NCI-H526 treated with DMSO at 0.1 percent for 48 hours (cell line): ENCODE measurements at regions not wholly inside any gene's neighbourhood (a gene's known extent, or its start where the extent isn't known, plus 50 kb on each side); places are given as distances from the start of the nearest gene placed in this dataset.
"Not testable (repeated sequence)": the region's sequence is repeated elsewhere in the genome, so short reads cannot be mapped to it uniquely, and the experiment has no call there.

Experiments used
- DNase-seq: peaks from one replicate; lab custom pipeline; 2025; lab: John Stamatoyannopoulos, UW

DNA sequence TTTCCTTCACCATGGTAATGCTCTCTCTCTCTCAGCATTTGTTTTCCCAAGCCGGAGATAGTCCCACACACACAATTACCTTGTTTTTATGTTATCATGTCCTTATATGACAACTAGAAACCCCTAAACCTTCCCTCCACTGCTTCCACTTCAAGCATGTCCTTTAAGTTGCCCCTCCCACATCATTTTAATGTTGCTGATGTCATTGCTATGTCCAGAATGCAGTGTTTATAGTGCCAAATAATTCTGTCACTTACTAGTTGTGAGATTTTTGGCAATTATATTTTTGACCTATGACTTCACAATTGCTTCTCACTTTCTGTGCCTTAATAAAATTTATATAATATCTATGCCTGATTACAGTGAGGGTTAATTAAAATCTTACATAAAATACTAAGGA, 645.9 kb downstream of the XPNPEP1 start:
- DNase-seq = no peak

GRCh38 chr10:109275960-109276359, 647.4 kb downstream of the XPNPEP1 start:
- no peak for DNase-seq

- no peak for DNase-seq
Measured at GRCh38 chr10:109274681-109275080, 648.6 kb downstream of the XPNPEP1 start.

DNA sequence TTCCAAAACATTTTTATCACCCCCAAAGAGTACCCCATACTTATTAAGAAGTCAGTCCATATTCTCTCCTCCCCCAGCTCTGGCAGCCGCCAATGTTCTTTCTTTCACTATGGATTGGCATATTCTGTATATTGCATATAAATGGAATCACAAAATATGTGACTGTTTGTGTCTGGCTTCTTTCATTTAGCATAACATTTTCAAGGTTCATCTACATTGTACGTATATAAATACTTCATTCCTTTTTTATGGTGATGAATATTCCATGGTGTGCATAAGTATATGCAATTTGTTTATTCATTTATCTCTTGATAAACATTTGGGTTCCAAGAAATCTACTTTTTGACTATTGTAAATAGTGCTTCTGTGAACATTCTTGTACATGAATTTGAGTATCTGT, 653.1 kb downstream of the XPNPEP1 start:
- DNase-seq = no peak

GRCh38 chr10:109264004-109264403, 659.3 kb downstream of the XPNPEP1 start:
- DNase-seq = no peak

DNA sequence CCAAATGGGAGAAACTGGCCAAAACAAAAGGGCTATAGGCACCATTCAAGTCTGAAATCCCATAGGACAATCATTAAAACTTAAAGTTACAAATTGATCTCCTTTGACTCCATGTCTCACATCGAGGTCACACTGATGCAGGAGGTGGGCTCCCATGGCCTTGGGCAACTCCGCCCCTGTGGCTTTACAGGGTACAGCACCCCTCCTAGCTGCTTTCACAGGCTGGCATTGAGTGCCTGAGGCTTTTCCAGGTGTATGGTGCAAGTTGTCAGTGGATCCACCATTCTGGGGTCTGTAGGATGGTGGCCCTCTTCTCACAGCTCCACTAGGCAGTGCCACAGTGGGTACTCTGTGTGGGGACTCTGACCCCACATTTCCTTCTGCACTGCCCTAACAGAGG, 662.1 kb downstream of the XPNPEP1 start:
- no peak for DNase-seq

GRCh38 chr10:109259293-109259692, 664.0 kb downstream of the XPNPEP1 start:
- DNase-seq = no peak

DNA sequence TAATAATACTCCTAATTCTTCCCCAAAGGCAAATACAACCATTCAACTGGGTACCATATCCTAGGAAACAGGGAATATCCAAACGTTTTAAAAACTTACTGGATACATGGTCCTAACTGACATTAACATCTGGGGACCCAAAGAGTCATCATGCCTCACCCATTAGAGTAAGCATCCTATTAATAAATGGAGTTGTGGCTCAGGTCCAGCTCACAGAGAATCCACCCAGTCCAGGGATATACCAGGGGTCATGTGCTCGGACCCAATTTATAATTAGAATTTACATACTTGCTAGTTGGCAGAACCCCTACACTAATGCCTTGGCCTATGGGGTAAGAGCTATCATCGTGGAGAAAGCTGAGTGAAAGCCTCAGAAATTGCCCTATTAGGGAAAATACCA, 670.0 kb downstream of the XPNPEP1 start:
- DNase-seq = no peak

DNA sequence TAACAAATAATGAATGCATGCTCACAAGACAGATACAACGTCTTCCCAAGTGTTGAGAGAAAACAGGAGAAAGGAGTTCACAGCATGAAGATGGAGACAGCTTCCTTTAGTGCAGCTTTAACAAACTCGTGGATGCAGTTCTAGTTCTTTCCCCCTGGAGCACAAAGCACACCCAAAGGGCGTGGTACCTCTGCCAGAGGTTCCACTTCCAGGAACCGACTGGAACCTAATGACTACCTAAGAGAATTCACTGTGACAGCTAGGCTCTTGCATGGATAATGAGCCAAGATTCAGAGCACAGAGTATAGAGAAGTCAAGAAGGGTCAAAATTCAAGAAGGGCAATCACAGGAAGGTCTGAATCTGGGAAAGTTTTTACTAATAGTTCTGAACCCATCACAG, 673.2 kb downstream of the XPNPEP1 start:
- DNase-seq = no peak

DNA sequence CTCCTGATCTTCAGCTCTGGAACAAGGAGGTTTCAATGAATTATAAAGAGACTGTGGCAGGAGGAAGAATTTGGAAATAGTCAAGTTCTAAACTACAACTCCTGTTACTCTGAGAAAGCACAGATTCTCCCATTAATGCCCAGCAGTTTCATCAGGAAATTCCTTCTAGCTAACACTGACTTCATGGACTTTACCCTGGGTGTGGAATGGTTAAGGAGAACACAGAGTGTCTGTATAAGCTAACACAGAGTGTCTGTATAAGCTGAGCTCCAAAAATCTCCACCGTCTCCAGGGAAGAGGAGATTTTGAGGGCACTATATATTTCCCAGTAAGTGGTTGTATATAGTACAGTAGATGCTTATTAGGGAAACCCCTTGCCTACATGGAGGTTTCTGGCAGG, 675.5 kb downstream of the XPNPEP1 start:
- DNase-seq = no peak

DNA sequence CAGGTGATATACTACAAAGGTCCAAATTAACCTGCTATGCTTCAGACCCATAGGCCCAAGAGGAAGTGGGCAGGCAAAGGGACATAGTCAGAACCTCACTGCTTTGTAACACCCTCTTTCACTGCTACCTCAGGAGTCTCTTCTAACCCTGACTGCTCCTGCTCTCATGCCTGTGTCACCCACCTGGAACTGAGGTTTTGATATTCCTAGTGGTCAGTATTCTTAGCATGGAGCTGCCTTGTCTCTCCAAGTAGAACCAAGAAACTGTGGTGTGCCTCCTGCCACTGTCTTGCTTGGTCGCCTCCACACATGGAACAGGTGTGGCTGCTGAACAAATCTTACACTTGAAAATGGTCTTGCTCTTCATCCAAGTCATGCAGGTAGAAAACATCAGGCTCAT, 677.5 kb downstream of the XPNPEP1 start:
- DNase-seq = no peak

DNA sequence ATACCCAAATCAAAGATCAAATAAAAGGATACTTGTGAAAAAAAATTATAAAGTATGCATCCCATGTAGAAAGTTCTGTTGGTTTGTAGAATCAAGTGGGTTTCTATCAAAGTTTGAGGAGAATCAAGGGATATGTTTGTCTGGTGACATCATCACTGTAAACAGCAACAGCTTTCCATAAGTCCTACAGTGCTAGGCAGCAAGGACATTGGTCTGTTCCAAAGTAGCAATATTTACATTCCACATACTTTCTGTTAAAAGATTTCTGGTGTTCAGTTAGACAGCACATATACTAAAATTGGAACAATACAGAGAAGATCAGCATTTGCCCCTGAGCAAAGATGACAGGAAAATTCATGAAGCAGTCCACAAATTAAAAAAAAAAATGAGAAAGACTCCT, 683.9 kb downstream of the XPNPEP1 start:
- DNase-seq = no peak

DNA sequence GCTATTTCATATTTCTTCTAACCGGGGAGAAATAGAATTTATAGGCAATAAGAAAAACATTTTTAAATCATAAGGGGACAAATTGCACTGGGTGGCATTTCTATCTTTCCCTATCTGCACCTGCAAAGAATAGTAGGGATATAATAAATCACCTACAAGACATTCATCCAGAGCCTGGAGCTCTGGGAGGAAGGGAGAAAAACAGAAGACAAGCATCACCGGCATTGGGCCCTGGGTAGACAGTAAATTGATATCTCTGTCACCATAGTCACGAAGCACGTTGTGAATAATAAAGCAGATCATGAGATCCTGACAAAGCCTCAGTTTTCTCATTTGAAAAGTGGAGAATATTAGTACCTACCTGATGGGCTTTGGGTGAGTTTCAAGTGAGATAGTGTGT, 685.6 kb downstream of the XPNPEP1 start:
- DNase-seq = no peak

DNA sequence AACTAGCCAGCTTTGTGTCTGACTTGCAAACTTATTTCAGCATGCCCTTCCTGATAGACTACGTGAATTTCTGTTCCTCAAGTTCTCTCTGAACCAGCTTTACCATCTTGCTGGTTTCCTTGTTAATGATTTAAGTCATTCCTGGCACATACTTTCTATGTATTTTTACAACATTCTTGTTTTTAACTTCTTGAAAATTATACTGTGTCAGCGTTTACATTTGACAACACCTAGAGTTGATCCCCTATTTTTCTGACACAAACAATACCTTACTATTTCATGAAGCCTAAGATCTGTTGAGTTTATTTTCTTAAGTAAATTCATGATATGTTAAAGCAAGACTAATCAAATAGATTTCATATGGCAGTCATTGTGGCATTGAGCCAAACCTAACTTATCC, 686.3 kb downstream of the XPNPEP1 start:
- no peak for DNase-seq

DNA sequence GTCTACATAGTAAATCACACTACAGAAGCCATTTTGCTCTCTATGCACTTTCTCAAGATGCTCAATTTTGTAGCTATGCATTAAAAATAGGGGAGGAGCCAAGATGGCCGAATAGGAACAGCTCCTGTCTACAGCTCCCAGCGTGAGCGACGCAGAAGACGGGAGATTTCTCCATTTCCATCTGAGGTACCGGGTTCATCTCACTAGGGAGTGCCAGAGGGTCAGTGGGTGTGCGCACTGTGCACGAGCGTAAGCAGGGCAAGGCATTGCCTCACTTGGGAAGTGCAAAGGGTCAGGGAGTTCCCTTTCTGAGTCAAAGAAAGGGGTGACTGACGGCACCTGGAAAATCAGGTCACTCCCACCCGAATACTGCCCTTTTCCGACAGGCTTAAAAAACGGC, 699.8 kb downstream of the XPNPEP1 start:
- DNase-seq = not testable (repeated sequence)

- DNase-seq = no peak
Measured at GRCh38 chr10:109219935-109220605, 703.2 kb downstream of the XPNPEP1 start.

DNA sequence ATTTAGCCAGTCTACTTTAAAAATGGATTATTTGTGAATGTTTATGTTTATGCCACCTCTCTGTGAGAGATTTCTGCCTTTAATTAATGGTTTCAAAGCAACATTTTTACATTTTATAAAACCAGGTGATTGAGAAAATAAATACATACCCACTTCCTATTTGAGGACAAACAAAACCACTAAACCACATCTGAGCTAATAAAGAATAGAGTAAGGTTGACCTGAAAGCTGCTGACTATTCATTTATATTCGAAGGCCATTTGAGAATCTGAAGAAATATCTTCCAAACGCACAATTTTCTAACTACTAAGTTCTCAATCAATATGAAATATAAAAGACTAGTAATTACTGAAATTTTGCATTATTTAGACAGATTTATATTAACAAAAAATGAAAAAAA, 705.1 kb downstream of the XPNPEP1 start:
- DNase-seq = no peak

DNA sequence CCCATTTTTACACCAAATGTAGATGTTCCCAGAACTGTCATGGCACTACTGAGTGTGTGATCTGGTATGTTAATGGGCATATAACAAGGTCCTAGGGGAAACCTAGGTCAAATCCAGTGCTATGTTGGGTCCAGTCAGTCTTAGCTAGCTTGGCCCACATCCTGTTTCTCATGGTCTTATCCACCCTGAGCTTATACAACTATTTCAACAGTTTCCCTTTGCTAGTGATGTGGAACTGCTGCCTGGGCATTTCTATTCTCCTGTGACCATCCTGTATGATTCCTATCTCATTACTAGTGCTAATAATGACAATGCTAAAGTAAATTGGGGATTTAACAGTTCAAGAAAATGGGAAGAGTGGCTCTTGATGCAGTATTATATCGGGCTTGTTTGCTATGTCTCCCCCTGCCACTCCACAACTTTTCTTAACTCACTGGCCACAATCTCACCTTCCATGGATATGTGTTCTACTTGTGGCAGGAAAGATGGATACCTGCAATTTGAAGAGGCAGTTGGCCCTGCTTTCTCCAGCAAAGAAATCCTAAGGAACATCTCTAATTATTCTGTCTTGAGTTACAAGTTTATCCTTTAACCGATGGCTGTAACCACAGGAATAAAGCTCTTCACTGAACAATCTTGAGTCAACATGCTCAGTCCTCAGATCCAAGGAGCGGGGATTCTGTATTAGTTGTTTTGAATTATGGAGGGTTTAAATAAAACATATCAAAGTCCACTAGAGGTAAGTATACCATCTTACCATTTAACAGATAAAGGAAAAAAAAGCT, 707.8 kb downstream of the XPNPEP1 start:
- no peak for DNase-seq

DNA sequence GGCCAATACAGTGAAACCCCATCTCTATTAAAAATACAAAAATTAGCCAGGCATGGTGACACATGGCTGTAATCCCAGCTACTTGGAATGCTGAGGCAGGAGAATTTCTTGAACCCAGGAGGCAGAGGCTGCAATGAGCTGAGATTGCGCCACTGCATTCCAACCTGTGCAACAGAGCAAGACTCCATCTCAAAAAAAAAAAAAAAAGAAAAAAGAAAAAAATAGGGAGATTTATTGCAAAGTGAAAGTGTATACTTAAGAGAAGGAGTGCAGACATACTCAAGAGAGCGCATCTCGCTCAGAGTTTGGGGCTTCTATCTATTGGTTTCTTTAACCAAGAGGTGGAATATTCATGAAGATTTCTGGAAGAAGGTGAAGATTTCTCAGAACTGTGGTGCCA, 708.4 kb downstream of the XPNPEP1 start:
- DNase-seq = not testable (repeated sequence)

DNA sequence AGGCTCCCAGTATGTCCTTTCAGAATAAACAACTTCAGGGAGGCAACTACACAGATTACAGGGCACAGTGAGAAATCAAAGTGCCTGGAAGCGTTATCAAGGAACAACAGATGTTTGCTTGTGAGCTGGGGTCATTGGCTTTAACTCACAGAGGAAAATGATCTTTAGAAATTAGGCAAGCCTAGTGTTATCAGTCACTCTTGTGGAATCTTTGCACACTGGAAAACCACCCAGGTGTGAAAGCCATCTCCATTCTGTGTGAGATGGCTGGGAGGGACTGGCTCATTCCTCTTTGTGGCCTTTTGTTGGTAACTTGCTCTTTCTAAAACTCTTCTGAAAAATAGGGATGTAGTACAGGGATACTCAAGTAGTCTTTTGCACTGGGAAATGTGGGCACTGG, 716.0 kb downstream of the XPNPEP1 start:
- DNase-seq = no peak

DNA sequence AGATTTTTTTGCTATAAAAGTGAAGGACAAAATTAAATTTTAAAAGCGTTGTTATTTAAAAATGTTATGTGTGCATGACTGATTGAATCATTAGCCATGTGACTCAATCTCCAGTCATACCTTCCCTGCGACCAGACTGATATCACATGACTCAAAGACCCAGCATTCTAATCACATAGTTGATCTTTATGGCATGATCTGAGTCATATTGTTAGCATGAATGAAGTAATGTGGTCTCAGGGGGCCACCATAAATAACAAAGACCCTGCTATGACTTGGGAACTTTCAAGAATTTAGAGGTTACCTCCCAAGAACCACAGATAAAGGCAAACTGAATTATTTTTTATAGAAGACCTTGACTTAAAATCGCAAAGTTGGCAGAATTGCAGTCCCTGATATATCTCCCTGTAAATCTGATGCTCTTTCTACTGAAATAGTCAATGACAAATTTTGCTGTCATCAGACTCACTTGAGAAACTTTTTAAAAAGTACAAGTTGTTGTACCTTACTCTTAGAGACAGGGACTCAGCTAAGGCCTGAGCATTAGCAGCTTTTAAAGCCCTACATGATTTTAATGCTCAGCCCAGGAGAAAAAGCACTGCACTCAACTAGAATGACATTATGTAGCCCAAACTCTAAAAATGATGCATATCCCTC, 717.3 kb downstream of the XPNPEP1 start:
- no peak for DNase-seq

DNA sequence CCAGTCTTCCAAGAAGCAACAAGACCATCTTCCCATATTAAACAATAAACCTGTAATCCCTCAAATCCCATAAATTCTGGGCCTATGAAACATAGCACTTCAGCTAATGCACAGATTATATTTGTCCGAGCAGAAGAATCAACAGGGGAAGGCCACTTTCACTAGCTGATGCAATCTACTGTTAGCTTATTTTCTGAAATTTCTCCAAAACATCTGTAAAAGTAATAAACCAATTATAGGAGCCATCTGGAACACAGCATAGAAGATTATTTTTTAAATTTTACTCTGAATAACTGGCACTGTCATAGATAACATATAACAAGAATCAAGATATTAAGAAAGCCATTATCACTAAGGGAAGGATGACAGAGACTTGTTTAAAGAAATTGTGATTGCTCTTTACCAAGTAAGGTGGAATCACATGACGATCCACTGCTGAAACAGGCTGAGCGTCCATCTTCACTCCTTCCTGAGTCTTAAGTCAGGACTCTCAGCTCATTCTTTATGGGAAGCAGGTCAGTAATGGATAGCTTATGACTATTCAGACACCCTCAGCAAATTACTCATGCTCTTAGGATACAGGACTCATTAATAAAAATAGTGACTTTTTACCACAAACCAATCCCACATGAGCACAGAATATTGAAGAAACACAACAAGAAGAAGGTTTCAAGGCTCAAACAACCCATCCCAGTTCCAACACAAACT, 719.5 kb downstream of the XPNPEP1 start:
- DNase-seq = no peak

DNA sequence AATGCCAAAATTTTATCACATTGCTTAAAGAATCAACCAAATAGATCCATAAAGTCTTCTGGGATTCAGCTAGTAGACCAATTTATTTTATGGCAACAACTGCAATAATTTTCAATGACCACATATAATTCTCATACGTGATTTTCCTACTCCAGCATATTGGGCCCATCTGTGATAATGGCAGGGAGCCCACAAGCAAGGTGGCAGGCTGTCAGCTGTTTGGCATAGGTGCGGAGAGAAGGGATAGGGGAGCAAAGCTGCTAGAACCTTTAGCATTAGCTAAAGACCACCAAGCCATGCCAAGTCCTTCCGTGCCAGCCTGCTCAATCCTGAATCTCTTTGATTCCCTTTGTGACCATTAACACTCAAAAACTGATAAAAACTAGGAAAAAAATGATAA, 721.2 kb downstream of the XPNPEP1 start:
- DNase-seq = no peak
